Hematopoietic multipotent progenitor cell treated with erythropoietin and hydrocortisone succinate and interleukin-3 and kit ligand, for 8 days (in vitro differentiated cells): ENCODE measurements at regions not wholly inside any gene's neighbourhood (a gene's known extent, or its start where the extent isn't known, plus 50 kb on each side); places are given as distances from the start of the nearest gene placed in this dataset.
"Not testable (repeated sequence)": the region's sequence is repeated elsewhere in the genome, so short reads cannot be mapped to it uniquely, and the experiment has no call there.

Source experiments
- DNase-seq: peaks from one replicate; pipeline ENCODE4 v3.0.0-alpha.2; 2015

GRCh38 chr3:127033171-127033570, 50.3 kb downstream of the PLXNA1 start:
- no peak for DNase-seq

- DNase-seq, result no peak
Measured at GRCh38 chr3:127033786-127034185, 50.9 kb downstream of the PLXNA1 start.

GRCh38 chr3:127034195-127034989, 51.5 kb downstream of the PLXNA1 start:
- no peak for DNase-seq

DNA sequence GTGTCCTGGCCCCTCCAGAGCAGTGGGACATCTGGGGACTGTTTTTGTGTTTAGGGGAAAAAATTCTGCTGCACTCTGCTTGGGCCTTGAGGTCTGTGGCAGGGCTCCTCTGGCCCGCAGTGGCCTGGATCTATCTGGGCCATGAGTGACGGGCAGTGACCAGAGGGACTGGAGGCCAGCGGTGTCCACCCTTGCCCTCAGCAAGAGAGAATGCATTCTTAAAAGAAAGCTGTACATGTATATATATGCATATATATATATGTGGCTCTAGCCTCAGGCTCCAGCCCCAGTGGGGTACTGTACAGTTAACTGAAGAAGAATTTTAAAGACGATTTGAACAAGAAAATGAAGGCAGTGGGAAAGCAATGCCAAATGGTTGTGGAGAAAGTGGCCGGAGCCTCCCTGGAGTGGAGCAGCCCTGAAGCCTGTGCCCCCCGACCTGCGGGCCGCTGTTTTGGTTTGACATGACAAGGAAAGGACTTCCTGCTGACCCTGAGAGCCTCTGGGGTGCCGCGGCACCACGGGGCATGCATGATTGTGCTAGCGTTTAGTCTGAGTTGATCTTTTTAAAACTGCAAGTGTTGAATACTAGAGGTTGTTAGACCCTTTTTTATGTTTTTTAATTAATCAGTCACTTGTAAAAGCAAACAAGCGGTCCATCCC, 52.2 kb downstream of the PLXNA1 start:
- DNase-seq, result no peak

DNA sequence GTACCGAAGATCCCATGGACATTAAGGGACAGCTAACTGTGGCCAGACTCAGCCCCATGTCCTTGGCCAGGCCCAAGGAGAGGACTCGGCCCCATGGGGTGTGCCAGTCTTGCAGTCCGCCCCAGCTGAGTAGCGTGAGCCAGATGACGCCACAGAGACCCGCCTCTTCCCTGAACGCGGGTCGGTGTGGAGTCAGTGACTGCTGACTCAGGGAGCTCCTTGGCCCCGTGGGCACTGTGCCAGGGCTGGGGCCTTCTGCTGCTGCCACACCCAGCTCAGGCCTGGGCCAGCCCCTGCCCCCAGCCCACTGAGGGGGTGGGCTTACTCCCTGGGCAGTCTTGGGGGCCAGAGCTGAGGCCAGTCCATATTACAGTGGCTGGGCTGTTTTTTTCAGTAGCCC, 52.8 kb downstream of the PLXNA1 start:
- DNase-seq, result peak; percentile 70

DNA sequence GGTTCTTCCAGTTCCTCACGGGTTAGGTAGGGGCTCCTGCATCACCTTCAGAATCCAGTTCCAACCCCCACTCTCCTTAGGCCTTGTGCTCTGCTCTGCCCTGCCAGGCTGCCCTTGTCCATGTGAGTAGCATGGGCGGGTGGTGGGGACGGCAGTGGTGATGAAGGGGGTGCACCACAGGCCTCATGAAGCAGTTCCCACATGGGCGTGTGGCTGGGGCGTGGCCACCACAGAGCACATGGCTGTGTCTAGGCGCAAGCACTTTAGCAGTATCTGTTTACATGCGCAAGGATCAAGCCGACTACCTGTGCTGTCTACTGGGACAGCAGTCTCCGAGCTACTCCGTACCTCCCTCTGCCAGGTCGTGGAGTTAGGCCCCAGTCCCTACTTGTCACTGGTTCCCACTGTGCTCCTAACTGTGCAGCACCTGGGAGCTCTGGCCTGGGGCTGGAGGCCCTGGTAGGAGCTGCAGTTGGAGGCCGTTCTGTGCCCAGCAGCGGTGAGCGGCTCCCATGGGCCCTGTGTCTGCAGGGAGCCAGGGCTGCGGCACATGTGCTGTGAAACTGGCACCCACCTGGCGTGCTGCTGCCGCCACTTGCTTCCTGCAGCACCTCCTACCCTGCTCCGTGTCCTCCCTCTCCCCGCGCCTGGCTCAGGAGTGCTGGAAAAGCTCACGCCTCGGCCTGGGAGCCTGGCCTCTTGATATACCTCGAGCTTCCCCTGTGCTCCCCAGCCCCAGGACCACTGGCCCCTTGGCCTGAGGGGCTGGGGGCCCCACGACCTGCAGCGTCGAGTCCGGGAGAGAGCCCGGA, 53.5 kb downstream of the PLXNA1 start:
- peak; percentile 55 for DNase-seq

DNA sequence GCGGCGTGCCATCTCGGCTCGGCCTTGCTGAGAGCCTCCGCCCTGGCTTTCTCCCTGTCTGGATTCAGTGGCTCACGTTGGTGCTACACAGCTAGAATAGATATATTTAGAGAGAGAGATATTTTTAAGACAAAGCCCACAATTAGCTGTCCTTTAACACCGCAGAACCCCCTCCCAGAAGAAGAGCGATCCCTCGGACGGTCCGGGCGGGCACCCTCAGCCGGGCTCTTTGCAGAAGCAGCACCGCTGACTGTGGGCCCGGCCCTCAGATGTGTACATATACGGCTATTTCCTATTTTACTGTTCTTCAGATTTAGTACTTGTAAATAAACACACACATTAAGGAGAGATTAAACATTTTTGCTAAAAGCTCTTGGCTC, 54.1 kb downstream of the PLXNA1 start:
- DNase-seq, result no peak

- no peak for DNase-seq
Measured at GRCh38 chr3:127037418-127037841, 54.5 kb downstream of the PLXNA1 start.

GRCh38 chr3:127037971-127038446, 55.1 kb downstream of the PLXNA1 start:
- no peak for DNase-seq

DNA sequence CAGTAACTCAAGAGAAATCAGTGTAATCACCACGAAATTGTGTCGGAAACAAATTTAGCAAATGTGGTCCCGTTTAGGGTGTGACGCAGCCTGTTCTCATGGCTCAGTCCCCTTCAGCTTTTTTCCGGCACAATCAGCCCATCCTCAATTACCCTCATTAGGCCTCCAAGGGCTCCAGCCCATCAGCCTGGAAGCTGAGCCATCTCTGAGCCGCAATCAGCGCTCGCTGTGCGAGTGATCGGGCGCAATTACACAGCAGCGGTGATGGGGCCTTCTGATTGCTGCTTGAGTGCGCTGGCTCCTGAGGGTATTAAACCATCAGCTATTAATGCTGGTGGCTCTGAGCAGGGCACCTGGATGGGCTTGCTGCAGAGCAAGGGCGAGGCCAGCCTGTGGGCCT, 55.6 kb downstream of the PLXNA1 start:
- DNase-seq, result no peak

DNA sequence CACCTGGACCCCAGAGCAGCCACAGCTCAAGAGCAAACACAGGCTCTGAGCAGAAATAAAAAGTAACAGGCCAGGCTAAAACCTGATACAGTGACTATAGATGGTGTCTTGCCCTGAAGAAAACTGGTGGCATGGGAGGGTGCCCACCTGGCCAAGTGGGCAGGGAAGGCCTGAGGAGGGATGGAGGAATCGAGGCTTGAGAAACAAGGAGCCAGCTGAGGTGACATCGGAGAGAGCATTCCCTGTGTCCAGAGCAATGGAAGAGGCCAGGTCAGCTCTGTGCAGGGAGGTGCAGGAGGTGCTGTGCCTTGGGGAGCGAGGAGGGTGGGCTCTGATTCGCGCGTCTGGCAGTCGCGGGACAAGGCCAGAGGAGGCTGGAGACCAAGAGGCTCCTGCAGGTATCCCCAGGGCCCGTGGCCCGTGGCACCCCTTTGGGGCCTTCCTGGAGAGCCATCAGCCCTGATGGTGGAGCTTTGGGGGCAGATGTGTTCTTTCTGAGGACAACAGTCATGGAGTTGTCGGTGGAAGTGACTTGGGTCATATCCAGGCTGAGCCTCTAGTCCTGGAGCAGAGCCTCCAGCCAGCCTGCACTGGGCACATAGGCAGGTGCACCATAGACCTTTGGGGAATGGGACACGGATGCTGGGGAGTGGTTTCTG, 56.1 kb downstream of the PLXNA1 start:
- DNase-seq, result no peak

- no peak for DNase-seq
Measured at GRCh38 chr3:127039719-127040118, 56.8 kb downstream of the PLXNA1 start.

- no peak for DNase-seq
Measured at GRCh38 chr3:127040216-127040615, 57.3 kb downstream of the PLXNA1 start.

GRCh38 chr3:127041264-127041820, 58.4 kb downstream of the PLXNA1 start:
- DNase-seq, result no peak

DNA sequence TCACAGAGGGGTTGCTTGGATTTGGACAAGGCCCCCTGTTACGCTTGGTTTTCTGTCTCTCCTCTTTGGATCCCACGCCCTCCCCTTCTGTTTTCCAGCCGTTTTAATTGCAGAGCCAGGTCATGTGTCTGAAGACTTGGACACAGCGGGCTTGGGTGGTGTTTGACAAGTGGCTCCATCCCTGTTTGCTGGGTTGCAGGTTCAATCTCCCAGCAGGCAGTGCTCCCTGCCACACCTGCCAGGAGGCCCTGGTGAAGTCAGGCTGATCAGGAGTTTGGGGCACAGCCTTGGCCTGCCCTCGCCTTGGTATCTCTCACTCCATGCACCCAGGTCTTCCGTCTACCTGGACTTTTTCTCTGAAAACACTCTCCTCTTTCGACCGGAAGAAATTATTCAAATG, 59.0 kb downstream of the PLXNA1 start:
- no peak for DNase-seq

DNA sequence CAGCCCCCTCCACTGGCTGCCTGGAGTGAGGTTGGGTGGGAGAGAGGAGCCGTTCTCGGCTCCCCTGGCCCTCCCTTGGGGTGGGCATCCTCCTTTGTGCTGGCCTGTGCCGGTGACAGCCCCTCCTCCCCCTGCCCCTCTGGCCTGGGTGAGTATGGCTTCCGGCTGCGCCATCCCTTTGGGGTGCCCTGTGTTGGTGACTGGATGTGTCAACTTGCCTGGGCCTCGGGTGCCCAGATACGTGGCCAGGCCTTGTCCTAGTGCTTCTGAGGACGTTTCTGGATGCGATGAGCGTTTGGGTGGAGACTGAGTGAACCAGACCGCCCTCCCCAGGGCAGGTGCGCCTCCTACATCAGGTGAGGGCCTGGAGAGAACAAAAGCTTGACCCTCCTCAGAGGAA, 59.7 kb downstream of the PLXNA1 start:
- no peak for DNase-seq

DNA sequence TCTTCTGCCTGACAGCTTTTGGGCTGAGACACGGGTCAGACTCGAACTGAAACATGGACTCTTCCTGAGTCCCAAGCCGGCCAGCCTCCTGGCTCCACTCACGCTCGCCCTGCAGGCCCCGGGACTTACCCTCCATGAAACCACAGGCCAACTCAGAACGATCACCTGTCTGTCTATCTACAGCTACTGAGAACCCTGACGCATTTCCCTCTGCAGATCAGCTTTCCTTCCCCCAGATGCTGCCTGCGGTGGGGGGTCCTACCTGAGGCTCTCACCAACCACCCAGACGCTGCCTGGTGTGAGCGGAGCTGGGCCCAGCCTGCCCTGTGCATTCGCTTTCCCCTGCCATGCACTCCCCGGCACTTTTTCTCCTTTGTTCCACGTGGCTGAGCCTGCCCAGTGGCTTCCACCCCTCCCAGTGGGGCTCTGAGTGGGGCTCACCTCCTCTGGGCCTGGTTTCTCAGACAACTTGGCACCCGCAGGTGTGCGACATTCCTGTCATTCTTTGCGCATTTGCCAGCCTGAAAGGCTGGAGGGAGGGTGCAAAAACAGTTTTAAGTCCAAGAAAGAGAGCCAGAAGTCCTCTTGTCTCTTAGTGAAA, 60.2 kb downstream of the PLXNA1 start:
- DNase-seq, result no peak

- no peak for DNase-seq
Measured at GRCh38 chr3:127043731-127044510, 61.0 kb downstream of the PLXNA1 start.

DNA sequence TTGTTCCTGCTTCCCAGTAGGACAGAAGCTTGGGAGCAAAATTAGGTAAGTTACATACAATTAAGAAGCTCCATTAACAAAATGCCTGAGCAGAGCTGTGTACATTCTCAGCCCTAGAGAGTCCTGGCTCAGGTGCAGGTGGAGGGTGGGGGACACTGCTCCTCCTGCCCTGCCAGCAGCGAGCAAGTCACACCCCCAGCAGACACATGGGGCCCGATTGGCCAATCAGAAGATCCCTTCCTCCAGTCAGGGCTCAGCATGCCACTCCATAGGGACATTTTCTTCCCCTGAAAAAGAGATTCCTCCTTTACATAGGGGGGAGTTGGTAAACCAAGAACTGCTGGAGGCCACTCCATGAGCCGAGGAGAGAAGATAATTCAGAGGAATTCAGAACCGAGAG, 62.1 kb downstream of the PLXNA1 start:
- no peak for DNase-seq

DNA sequence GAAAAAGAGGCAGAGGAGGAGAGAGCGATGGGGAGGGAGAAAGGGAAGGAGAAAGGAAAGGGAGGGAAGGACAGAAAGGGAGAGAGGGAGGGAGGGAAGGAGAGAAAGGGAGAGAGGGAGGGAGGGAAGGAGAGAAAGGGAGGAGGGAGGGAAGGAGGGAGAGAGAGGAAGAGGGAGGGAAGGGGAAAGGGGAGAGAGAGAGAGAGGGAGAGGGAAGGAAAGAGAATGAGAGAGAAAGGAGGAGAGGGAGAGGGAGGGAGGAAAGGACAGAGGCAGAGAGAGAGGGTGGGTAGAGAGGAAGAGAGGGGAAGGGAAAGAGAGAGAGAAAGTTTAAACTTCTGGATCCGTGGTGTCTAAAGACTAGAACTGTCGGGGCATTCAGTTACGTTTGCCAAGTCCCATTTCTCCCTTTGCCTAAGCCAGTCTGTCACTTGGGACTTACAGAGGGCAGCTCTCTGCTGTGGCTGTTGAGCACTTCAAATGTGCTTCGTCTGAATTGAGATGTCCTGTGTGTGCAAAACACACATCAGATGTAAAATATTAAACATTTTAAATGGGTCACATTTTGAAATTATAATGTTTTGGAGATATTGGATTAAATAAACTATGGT, 62.6 kb downstream of the PLXNA1 start:
- DNase-seq, result no peak

DNA sequence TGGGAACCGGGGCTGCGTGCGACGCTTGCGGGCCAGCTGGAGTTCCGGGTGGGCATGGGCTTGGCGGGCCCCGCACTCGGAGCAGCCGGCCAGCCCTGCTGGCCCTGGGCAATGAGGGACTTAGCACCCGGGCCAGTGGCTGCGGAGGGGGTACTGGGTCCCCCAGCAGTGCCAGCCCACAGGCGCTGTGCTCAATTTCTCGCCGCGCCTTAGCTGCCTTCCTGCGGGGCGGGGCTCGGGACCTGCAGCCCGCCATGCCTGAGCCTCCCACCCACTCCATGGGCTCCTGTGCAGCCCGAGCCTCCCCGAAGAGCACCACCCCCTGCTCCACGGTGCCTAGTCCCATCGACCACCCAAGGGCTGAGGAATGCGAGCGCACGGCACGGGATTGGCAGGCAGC, 63.8 kb downstream of the PLXNA1 start:
- DNase-seq, result not testable (repeated sequence)
